22Rv1 (cell line): ENCODE measurements at regions not wholly inside any gene's neighbourhood (a gene's known extent, or its start where the extent isn't known, plus 50 kb on each side); places are given as distances from the start of the nearest gene placed in this dataset.

ENCODE experiments used
- ZFX ChIP-seq: fragments of 450-650 bp; IDR thresholded peaks from 2 replicates; pipeline ENCODE4 v1.6.1; 2017; ENCODE audit warnings: antibody characterized with exemption, borderline replicate concordance
- TF ChIP-seq, protein P1 (sequence below): fragments of 450-650 bp; IDR thresholded peaks from 2 replicates; pipeline ENCODE4 v1.5.1; 2017; ENCODE audit warnings: mild to moderate bottlenecking

DNA sequence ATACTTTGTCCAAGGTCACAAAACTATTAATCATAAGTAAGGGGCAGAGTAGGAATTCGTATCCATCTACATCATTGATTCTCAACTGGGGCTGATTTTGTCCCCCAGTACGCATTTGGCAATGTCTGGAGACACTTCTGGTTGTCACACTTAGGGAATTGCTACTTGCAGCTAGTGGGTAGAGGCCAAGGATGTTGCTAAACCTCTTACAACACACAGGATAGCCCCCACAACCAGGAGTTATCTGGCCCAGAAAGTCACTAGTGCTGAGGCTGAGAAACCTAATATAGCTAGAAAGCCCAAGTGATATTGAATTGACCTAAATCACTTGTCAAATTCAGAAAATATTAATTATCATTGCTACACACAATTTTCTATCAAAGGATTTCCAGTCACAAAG, 120.4 kb upstream of the ABCA1 start:
- TF ChIP-seq, protein P1, sequence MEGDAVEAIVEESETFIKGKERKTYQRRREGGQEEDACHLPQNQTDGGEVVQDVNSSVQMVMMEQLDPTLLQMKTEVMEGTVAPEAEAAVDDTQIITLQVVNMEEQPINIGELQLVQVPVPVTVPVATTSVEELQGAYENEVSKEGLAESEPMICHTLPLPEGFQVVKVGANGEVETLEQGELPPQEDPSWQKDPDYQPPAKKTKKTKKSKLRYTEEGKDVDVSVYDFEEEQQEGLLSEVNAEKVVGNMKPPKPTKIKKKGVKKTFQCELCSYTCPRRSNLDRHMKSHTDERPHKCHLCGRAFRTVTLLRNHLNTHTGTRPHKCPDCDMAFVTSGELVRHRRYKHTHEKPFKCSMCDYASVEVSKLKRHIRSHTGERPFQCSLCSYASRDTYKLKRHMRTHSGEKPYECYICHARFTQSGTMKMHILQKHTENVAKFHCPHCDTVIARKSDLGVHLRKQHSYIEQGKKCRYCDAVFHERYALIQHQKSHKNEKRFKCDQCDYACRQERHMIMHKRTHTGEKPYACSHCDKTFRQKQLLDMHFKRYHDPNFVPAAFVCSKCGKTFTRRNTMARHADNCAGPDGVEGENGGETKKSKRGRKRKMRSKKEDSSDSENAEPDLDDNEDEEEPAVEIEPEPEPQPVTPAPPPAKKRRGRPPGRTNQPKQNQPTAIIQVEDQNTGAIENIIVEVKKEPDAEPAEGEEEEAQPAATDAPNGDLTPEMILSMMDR: no peak
- TF ChIP-seq ZFX: no peak
